ENCODE measurements at regions not wholly inside any gene's neighbourhood (a gene's known extent, or its start where the extent isn't known, plus 50 kb on each side); places are given as distances from the start of the nearest gene placed in this dataset.

DNA sequence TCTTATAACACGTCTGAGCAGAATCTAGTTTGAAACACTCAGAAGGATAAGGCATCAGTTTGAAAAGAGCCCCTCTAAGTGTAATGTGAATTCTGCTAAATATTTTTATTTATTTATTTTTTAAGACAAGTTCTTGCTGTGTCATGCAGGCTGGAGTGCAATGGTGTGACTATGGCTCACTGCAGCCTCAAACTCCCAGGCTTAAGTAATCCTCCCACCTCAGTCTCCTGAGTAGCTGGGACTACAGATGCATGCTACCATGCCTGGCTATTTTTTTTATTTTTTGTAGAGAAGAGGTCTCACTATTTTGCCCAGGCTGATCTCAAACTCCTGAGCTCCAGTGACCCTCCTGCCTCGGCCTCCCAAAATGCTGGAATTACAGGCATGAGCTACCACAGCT, 225.9 kb upstream of the SEL1L start:
- no peak for TF ChIP-seq GABPA (IDR thresholded peaks at IDR 0.05; ENCODE audit: low read depth)
- TF ChIP-seq, protein P1, sequence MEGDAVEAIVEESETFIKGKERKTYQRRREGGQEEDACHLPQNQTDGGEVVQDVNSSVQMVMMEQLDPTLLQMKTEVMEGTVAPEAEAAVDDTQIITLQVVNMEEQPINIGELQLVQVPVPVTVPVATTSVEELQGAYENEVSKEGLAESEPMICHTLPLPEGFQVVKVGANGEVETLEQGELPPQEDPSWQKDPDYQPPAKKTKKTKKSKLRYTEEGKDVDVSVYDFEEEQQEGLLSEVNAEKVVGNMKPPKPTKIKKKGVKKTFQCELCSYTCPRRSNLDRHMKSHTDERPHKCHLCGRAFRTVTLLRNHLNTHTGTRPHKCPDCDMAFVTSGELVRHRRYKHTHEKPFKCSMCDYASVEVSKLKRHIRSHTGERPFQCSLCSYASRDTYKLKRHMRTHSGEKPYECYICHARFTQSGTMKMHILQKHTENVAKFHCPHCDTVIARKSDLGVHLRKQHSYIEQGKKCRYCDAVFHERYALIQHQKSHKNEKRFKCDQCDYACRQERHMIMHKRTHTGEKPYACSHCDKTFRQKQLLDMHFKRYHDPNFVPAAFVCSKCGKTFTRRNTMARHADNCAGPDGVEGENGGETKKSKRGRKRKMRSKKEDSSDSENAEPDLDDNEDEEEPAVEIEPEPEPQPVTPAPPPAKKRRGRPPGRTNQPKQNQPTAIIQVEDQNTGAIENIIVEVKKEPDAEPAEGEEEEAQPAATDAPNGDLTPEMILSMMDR (IDR thresholded peaks at IDR 0.05; ENCODE audit: insufficient read depth, low read length), result no peak
- TF ChIP-seq POLR2AphosphoS5 (IDR thresholded peaks at IDR 0.05; ENCODE audit: low read depth), result no peak
